IMR-90 (cell line): ENCODE measurements at regions not wholly inside any gene's neighbourhood (a gene's known extent, or its start where the extent isn't known, plus 50 kb on each side); places are given as distances from the start of the nearest gene placed in this dataset.

ENCODE experiments used
- ATAC-seq: fragments of 200-7000 bp; cut with Tn5 transposase; 2 replicates; pipeline ENCODE4 v1.9.1; 2020; ENCODE audit warnings: low read depth, mild to moderate bottlenecking, moderate library complexity
- BruUV-seq: library from RNA; stranded (reverse); fragments of 400-500 nt; replicated peaks from 2 replicates; lab custom pipeline; 2021; lab: Mats Ljungman, UMichigan
- CTCF ChIA-PET: fragments of 300-600 bp; formaldehyde crosslinking; extraction: SDS; loops from one replicate; lab custom pipeline; 2021; ENCODE audit warnings: antibody characterized with exemption; lab: Yijun Ruan, JAX
- POLR2A ChIA-PET: fragments of 300-600 bp; sonication (Branson Sonifier 250); formaldehyde crosslinking; loops from one replicate; lab custom pipeline; 2022; ENCODE audit warnings: antibody characterized with exemption; ENCODE audit not compliant: unreplicated experiment; lab: Charles Lee
- DNase-seq: peaks from one replicate; pipeline ENCODE4 v3.0.0; 2013
- H2AFZ ChIP-seq: replicated peaks from 2 replicates; pipeline ENCODE3; 2013; ENCODE audit warnings: low read length, mild to moderate bottlenecking; ENCODE audit not compliant: poor library complexity
- H2AK5ac ChIP-seq: 2 replicates; pipeline ENCODE4 v1.6.1; 2013; ENCODE audit warnings: low read depth, low read length, inconsistent platforms
- H2AK9ac ChIP-seq: replicated peaks from 2 replicates; pipeline ENCODE3; 2013; ENCODE audit warnings: mild to moderate bottlenecking, low read depth, low read length, moderate library complexity; ENCODE audit not compliant: poor library complexity
- H2BK120ac ChIP-seq: 2 replicates; pipeline ENCODE4 v1.6.1; 2013; ENCODE audit warnings: low read depth, low read length, inconsistent platforms
- H2BK15ac ChIP-seq: 3 replicates; pipeline ENCODE4 v1.6.1; 2013; ENCODE audit warnings: low read depth, low read length, inconsistent platforms
- H2BK20ac ChIP-seq: 2 replicates; pipeline ENCODE4 v1.6.1; 2013; ENCODE audit warnings: low read depth, mild to moderate bottlenecking, inconsistent platforms, low read length, moderate library complexity
- H2BK5ac ChIP-seq: 2 replicates; pipeline ENCODE4 v1.6.1; 2013; ENCODE audit warnings: mild to moderate bottlenecking, low read depth, low read length, inconsistent platforms; ENCODE audit not compliant: poor library complexity, severe bottlenecking
- H3K14ac ChIP-seq: replicated peaks from 2 replicates; pipeline ENCODE4 v1.6.1; 2013; ENCODE audit warnings: low read depth, low read length, inconsistent platforms
- H3K18ac ChIP-seq: 2 replicates; pipeline ENCODE4 v1.6.1; 2013; ENCODE audit warnings: low read depth, low read length, control low read depth
- H3K23ac ChIP-seq: 2 replicates; pipeline ENCODE4 v1.6.1; 2013; ENCODE audit warnings: low read depth, low read length, inconsistent platforms
- H3K27ac ChIP-seq: 2 replicates; pipeline ENCODE4 v1.5.1; 2013; ENCODE audit warnings: mild to moderate bottlenecking, control low read depth, low read length; ENCODE audit not compliant: insufficient read depth
- H3K27me3 ChIP-seq: 2 replicates; pipeline ENCODE4 v1.6.1; 2013; ENCODE audit warnings: low read length; ENCODE audit not compliant: control insufficient read depth, insufficient read depth
- H3K36me3 ChIP-seq: 2 replicates; pipeline ENCODE4 v1.6.1; 2013; ENCODE audit warnings: low read length, mixed read lengths; ENCODE audit not compliant: control insufficient read depth, insufficient read depth
- H3K4ac ChIP-seq: 2 replicates; pipeline ENCODE4 v1.6.1; 2013; ENCODE audit warnings: low read depth, low read length, inconsistent platforms
- H3K4me1 ChIP-seq: 2 replicates; pipeline ENCODE4 v1.6.1; 2013; ENCODE audit warnings: low read length, mixed read lengths; ENCODE audit not compliant: control insufficient read depth, insufficient read depth
- H3K4me2 ChIP-seq: 2 replicates; pipeline ENCODE4 v1.6.1; 2013; ENCODE audit warnings: low read depth, mild to moderate bottlenecking, control low read depth, low read length, moderate library complexity
- H3K4me3 ChIP-seq: 2 replicates; pipeline ENCODE4 v1.5.1; 2013; ENCODE audit warnings: low read depth, mild to moderate bottlenecking, control low read depth, low read length, moderate library complexity; ENCODE audit not compliant: insufficient read depth
- H3K56ac ChIP-seq: 2 replicates; pipeline ENCODE4 v1.6.1; 2013; ENCODE audit warnings: low read length, inconsistent platforms; ENCODE audit not compliant: insufficient read depth; ENCODE audit errors: extremely low read depth
- H3K79me1 ChIP-seq, 2 experiments: 2 replicates each; pipeline ENCODE4 v1.6.1; 2013; ENCODE audit warnings: low read length in 2 of 2, inconsistent platforms in 1 of 2, low read depth in 1 of 2
- H3K9ac ChIP-seq: 2 replicates; pipeline ENCODE4 v1.6.1; 2013; ENCODE audit warnings: low read depth, low read length, control low read depth
- H3K9me1 ChIP-seq: 2 replicates; pipeline ENCODE4 v1.6.1; 2013; ENCODE audit warnings: low read length, inconsistent platforms; ENCODE audit not compliant: insufficient read depth
- H3K9me3 ChIP-seq: 2 replicates; pipeline ENCODE4 v1.6.1; 2013; ENCODE audit warnings: low read length; ENCODE audit not compliant: control insufficient read depth, insufficient read depth
- H4K20me1 ChIP-seq: 2 replicates; pipeline ENCODE4 v1.6.1; 2013; ENCODE audit warnings: low read length, inconsistent platforms; ENCODE audit not compliant: insufficient read depth
- H4K5ac ChIP-seq: 2 replicates; pipeline ENCODE4 v1.6.1; 2013; ENCODE audit warnings: mild to moderate bottlenecking, low read depth, low read length, control low read depth
- H4K8ac ChIP-seq, 2 experiments: 2 replicates each; pipeline ENCODE4 v1.6.1; 2013; ENCODE audit warnings: low read depth in 2 of 2, low read length in 2 of 2, control low read depth in 1 of 2, inconsistent platforms in 1 of 2
- H4K91ac ChIP-seq: 2 replicates; pipeline ENCODE4 v1.6.1; 2013; ENCODE audit warnings: low read depth, low read length, inconsistent platforms; ENCODE audit not compliant: insufficient read depth
- CHD1 ChIP-seq: IDR thresholded peaks from 2 replicates; pipeline ENCODE4 v1.6.1; 2012; ENCODE audit warnings: low read depth, low read length, improper control_type of control experiment
- MAFK ChIP-seq: IDR thresholded peaks from 2 replicates; pipeline ENCODE4 v1.6.1; 2012; ENCODE audit warnings: low read depth, low read length, improper control_type of control experiment
- RAD21 ChIP-seq: IDR thresholded peaks from 2 replicates; pipeline ENCODE4 v1.6.1; 2012; ENCODE audit warnings: low read length, improper control_type of control experiment
- RFX5 ChIP-seq: IDR thresholded peaks from 2 replicates; pipeline ENCODE4 v1.8.0; 2012; ENCODE audit warnings: low read depth, mild to moderate bottlenecking, low read length, moderate library complexity
- SMC3 ChIP-seq: fragments of 150-350 bp; IDR thresholded peaks from 2 replicates; pipeline ENCODE4 v1.6.1; 2016; ENCODE audit warnings: low read depth, mild to moderate bottlenecking, antibody characterized with exemption, low read length, moderate library complexity
- WGBS, 2 experiments: methylation state at CpG; one replicate each; pipeline versions ENCODE4 v1.1.5 to v1.1.7; 2013; ENCODE audit warnings: missing lambda C conversion rate in 2 of 2; ENCODE audit not compliant: insufficient read length in 1 of 2; ENCODE audit errors: extremely low coverage in 2 of 2; 5-methylcytosine and 5-hydroxymethylcytosine counted together
- dilution Hi-C: fragments of 300-500 bp; cut with HindIII; formaldehyde crosslinking; loops from one replicate; pipeline ENCODE4 v1.14.3; 2018; ENCODE audit warnings: low sequenced_read_pairs; ENCODE audit not compliant: unreplicated experiment
- in situ Hi-C: fragments of 300-500 bp; cut with MboI; formaldehyde crosslinking; loops from 3 replicates; pipeline ENCODE4 v1.14.3; 2019; ENCODE audit warnings: low sequenced_read_pairs, inconsistent platforms, mixed read lengths
- intact Hi-C: fragments of 100-400 bp; cut with micrococcal nuclease; formaldehyde crosslinking; loops from 2 replicates; pipeline ENCODE4 v1.10.0; 2022
- TF ChIP-seq, protein P1 (sequence below): fragments of 150-350 bp; IDR thresholded peaks from 2 replicates; pipeline ENCODE4 v1.6.1; 2017; ENCODE audit warnings: mild to moderate bottlenecking, antibody characterized with exemption, low read length, low read depth
- TF ChIP-seq, protein P2 (sequence below): fragments of 150-350 bp; IDR thresholded peaks from 2 replicates; pipeline ENCODE4 v1.6.1; 2016; ENCODE audit warnings: low read depth, mild to moderate bottlenecking, low read length, moderate library complexity, borderline replicate concordance

DNA sequence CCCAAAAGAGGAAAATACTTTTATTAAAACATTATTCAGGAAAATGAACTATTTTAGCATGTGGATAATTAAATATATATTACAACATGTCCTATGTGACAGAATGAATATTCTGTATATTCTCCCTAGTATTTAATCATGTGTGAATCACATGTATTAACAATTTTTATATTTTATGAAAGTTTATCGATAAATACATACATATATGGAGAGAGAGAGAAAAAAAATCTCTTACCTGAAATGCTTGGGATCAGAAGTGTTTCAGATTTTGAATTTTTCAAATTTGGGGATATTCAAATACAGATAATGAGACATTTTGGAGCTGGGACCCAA lies 228.6 kb upstream of the RBBP8 start:
- Histone ChIP-seq H3K18ac (no peak overlapping the region), H3K9ac (no peak overlapping the region), H2BK120ac (no peak overlapping the region), H2BK5ac (no peak overlapping the region), H3K4me2 (no peak overlapping the region), H3K9me3 (no peaks in the 10 kb centered on the region), H2AK5ac (no peak overlapping the region), H3K23ac (no peak overlapping the region), H3K36me3 (no peaks in the 10 kb centered on the region), H3K27me3 (no peaks in the 10 kb centered on the region), H2AFZ (no peak overlapping the region), H2AK9ac (no peak overlapping the region), H4K5ac (no peak overlapping the region), H3K79me1 (no peaks in the 10 kb centered on the region), H2BK20ac (no peak overlapping the region), H4K91ac (no peak overlapping the region), H4K8ac (no peak overlapping the region), H3K4me3 (no peak overlapping the region), H3K56ac (no peak overlapping the region), H3K4me1 (peaks cover 5% of the 10 kb centered on the region), H3K27ac (no peak overlapping the region), H3K14ac (no peak overlapping the region), H3K9me1 (0 out of 2 replicates have a peak, but pooled peaks cover 2% of the 10 kb centered on the region), H4K20me1 (no peaks in the 10 kb centered on the region), H2BK15ac (no peak overlapping the region), H3K4ac (no peak overlapping the region)
- intact Hi-C loops (loop anchor here (5.0 kb wide), 1 partner anchor 537 kb away; the partner anchor contains the start of gene GATA6), dilution Hi-C loops (no loop called here), in situ Hi-C loops (no loop called here)
- ATAC-seq (no peak), DNase-seq (no peak)
- no TSS peak for BruUV-seq
- ChIA-PET POLR2A (no interaction called here), CTCF (interaction anchor here (0.7 kb wide), 1 partner anchor 12 kb away, joined by 3 read pairs; no protein-coding TSS in a partner anchor)
- TF ChIP-seq RAD21, result no peak
- no peak for TF ChIP-seq CHD1
- no peak for TF ChIP-seq RFX5
- no peak for TF ChIP-seq MAFK
- no peak for TF ChIP-seq SMC3
- TF ChIP-seq, protein P1, sequence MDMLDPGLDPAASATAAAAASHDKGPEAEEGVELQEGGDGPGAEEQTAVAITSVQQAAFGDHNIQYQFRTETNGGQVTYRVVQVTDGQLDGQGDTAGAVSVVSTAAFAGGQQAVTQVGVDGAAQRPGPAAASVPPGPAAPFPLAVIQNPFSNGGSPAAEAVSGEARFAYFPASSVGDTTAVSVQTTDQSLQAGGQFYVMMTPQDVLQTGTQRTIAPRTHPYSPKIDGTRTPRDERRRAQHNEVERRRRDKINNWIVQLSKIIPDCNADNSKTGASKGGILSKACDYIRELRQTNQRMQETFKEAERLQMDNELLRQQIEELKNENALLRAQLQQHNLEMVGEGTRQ, result no peak
- TF ChIP-seq, protein P2, sequence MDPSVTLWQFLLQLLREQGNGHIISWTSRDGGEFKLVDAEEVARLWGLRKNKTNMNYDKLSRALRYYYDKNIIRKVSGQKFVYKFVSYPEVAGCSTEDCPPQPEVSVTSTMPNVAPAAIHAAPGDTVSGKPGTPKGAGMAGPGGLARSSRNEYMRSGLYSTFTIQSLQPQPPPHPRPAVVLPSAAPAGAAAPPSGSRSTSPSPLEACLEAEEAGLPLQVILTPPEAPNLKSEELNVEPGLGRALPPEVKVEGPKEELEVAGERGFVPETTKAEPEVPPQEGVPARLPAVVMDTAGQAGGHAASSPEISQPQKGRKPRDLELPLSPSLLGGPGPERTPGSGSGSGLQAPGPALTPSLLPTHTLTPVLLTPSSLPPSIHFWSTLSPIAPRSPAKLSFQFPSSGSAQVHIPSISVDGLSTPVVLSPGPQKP, result no peak
- WGBS, 2 experiments, result no CpG with 5 or more reads among the region's 1 CpG
